Subcutaneous abdominal adipose tissue (tissue), 5 donors: ENCODE measurements at regions not wholly inside any gene's neighbourhood (a gene's known extent, or its start where the extent isn't known, plus 50 kb on each side); places are given as distances from the start of the nearest gene placed in this dataset.
"Not testable (repeated sequence)": the region's sequence is repeated elsewhere in the genome, so short reads cannot be mapped to it uniquely, and the experiment has no call there.

Experiments
- H3K27ac ChIP-seq: one replicate; pipeline ENCODE4 v1.7.0; 2013; ENCODE audit warnings: low read depth, mild to moderate bottlenecking, inconsistent platforms, low read length, moderate library complexity
- H3K27me3 ChIP-seq, 5 donors: one replicate each; pipeline ENCODE4 v1.7.0; 2013; ENCODE audit warnings: low read length in 5 of 5, inconsistent platforms in 1 of 5; ENCODE audit not compliant: control insufficient read depth in 5 of 5, insufficient read depth in 4 of 5
- H3K36me3 ChIP-seq, 5 donors: one replicate each; pipeline ENCODE4 v1.7.0; 2013; ENCODE audit warnings: low read length in 5 of 5; ENCODE audit not compliant: control insufficient read depth in 5 of 5, insufficient read depth in 5 of 5
- H3K4me1 ChIP-seq, 5 donors: one replicate each; pipeline ENCODE4 v1.7.0; 2013; ENCODE audit warnings: low read length in 5 of 5, mild to moderate bottlenecking in 3 of 5, moderate library complexity in 1 of 5; ENCODE audit not compliant: control insufficient read depth in 5 of 5, insufficient read depth in 5 of 5
- H3K4me3 ChIP-seq, 5 donors: one replicate each; pipeline ENCODE4 v1.7.0; 2013; ENCODE audit warnings: low read length in 5 of 5, low read depth in 1 of 5
- H3K9ac ChIP-seq, 5 donors: one replicate each; pipeline ENCODE4 v1.7.0; 2013; ENCODE audit warnings: low read length in 5 of 5, mild to moderate bottlenecking in 4 of 5, moderate library complexity in 3 of 5
- H3K9me3 ChIP-seq, 5 donors: one replicate each; pipeline ENCODE4 v1.7.0; 2013; ENCODE audit warnings: low read length in 5 of 5; ENCODE audit not compliant: control insufficient read depth in 5 of 5
- donor health status: healthy.
- donor health status: healthy.
- donor health status: healthy.
- donor health status: healthy.
- donor health status: healthy.

DNA sequence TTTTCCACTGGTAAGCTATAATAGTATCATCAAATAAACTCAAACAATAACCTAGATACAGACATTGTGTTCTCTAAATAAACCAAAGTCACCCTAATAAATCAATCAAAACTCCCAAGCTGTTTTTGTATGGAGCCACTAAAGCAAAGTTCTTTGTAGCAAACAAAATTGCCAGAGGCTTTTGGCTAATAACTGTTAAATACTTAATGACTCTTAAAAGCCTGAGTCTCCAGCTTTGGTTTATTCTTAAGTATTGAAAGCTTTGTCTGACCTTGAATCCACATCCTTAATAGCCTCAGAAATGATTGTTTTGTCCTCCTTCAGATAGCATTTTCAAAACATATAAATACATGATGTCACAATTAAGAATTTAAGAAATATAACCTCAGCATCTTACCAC, 725.3 kb downstream of the SI start:
- no peaks in the 10 kb centered on the region for H3K9me3 ChIP-seq
- H3K36me3 ChIP-seq, result no peaks in the 10 kb centered on the region
- H3K4me1 ChIP-seq, result no peaks in the 10 kb centered on the region
- H3K27ac ChIP-seq, result no peak overlapping the region
- no peaks in the 10 kb centered on the region for H3K27me3 ChIP-seq
- H3K4me3 ChIP-seq, result no peak overlapping the region
- no peak overlapping the region for H3K9ac ChIP-seq

DNA sequence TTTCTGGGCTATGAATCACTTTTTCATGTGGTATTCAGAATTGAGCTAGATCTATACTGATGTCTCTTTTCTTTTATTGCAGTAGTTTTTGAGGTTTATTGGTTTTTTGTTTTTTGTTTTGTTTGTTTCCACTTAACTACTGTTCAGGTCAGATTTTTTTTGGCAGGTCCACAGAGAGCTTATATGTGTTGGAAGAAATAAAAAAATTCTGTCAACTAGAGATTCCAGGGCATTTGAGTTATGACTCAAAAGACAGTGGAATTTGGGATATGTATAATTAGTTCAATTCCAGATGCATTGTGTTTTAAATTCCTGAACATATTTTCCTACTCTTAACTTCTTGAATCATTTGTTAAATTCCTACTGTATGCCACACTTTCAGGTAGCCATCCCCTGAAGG, 727.2 kb downstream of the SI start:
- no peak overlapping the region for H3K9ac ChIP-seq
- no peak overlapping the region for H3K27ac ChIP-seq
- H3K27me3 ChIP-seq, result no peaks in the 10 kb centered on the region
- H3K9me3 ChIP-seq, result no peaks in the 10 kb centered on the region
- no peak overlapping the region for H3K4me3 ChIP-seq
- H3K36me3 ChIP-seq, result no peaks in the 10 kb centered on the region
- H3K4me1 ChIP-seq, result no peaks in the 10 kb centered on the region

DNA sequence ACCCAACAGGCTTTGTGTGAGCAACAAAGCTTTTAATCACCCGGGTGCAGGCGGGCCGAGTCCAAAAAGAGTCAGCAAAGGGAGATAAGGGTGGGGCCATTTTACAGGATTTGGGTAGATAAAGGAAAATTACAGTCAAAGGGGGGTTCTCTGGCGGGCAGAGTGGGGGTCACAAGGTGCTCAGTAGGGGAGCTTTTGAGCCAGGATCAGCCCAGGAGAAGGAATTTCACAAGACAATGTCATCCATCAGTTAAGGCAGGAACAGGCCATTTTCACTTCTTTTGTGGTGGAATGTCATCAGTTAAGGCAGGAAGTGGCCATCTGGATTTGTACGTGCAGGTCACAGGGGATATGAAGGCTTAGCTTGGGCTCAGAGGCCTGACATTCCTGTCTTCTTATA, 736.1 kb downstream of the SI start:
- H3K27me3 ChIP-seq, H3K4me3 ChIP-seq, H3K27ac ChIP-seq, H3K9ac ChIP-seq, H3K9me3 ChIP-seq, H3K4me1 ChIP-seq, H3K36me3 ChIP-seq: not testable (repeated sequence)

DNA sequence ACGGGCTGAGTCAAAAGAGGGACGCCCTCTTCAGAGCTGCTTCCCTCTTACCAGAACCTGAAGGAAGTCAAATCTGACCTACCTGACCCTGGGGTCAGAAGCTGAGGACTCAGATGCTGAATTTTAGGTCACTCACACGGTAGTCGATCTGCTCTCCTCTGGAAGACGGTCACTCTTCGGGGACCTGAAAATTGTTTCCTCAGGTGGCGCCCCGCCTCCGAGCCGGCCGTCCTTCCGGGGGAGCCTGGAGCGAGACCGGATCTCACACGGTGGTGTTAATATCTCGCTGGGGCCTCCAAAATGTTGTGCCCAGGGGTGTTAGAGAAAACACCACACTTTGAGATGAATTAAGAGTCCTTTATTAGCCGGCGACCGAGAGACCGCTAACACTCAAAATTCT, 737.2 kb downstream of the SI start:
- no peaks in the 10 kb centered on the region for H3K36me3 ChIP-seq
- H3K9me3 ChIP-seq, result no peaks in the 10 kb centered on the region
- no peak overlapping the region for H3K9ac ChIP-seq
- no peak overlapping the region for H3K4me3 ChIP-seq
- H3K4me1 ChIP-seq, result no peaks in the 10 kb centered on the region
- H3K27me3 ChIP-seq, result no peaks in the 10 kb centered on the region
- no peak overlapping the region for H3K27ac ChIP-seq

DNA sequence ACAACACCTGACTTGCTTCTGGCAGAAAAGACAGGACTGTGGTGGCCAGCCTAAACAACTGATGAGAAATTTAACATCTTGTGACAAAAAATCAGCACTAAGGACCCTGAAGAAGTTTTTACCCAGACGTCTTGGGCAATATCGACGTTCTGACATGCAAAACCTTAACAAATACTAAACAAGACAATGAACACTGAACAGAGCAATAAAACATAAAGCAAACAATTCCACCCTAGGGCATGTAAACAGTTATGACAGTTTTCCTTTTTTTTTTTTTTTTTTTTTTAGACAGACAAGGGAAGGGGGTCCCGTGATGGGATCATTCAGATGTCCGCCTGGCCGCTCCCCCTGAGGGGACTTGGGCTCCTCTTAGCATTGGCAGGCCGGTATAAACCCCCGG, 738.0 kb downstream of the SI start:
- H3K4me1 ChIP-seq, result no peaks in the 10 kb centered on the region
- H3K9me3 ChIP-seq, result no peaks in the 10 kb centered on the region
- no peaks in the 10 kb centered on the region for H3K36me3 ChIP-seq
- H3K4me3 ChIP-seq, result no peak overlapping the region
- no peak overlapping the region for H3K27ac ChIP-seq
- H3K9ac ChIP-seq, result no peak overlapping the region
- no peaks in the 10 kb centered on the region for H3K27me3 ChIP-seq

DNA sequence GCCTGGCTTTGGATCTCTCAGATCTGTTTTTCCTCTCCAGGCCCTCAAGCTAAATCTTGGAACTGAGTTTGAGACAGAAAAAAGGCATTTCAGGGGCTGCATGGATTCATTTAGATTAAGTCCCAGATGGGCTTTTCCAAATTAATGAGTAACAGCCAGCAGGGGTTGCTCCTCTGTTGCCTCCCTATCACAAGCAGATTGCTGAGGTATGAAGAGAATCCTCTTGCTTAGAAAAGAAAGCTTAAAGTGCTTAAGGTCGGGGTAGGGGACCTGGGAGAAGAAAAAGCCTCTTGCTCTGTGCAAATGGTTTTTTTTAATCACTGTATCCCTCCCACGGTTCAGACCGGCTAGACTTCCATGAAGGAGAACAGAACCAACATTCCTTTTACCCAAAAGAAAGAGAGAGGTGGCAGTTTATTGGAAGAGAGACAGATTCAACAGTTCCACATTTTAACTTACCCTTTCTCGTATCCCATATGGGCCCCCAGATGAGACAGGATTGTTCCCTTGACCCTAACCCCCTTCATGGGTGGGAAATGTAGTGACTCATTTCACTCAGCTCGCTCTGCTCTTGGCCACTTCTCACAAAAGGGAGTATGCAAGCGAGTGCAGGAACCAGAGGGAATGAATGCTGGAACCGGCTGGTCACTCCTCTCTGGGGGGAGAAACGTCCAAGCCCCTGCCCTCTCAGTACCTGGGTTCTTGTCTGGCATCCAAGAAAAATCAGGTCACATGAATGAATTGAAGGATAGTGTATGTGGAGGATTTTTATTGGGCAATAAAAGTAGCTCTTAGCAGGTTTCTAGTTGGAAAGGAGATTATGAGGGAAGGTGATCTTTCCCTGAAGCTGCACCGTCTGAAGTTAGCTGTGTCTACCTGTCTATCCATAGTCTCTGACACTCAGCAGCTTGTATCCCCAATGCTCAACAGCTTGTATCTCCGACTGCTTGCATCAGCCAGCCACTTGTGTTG, 745.2 kb downstream of the SI start:
- Histone ChIP-seq H3K9me3 (no peaks in the 10 kb centered on the region), H3K9ac (no peak overlapping the region), H3K4me1 (no peaks in the 10 kb centered on the region), H3K4me3 (no peak overlapping the region), H3K27ac (no peak overlapping the region), H3K27me3 (no peaks in the 10 kb centered on the region), H3K36me3 (no peaks in the 10 kb centered on the region)

DNA sequence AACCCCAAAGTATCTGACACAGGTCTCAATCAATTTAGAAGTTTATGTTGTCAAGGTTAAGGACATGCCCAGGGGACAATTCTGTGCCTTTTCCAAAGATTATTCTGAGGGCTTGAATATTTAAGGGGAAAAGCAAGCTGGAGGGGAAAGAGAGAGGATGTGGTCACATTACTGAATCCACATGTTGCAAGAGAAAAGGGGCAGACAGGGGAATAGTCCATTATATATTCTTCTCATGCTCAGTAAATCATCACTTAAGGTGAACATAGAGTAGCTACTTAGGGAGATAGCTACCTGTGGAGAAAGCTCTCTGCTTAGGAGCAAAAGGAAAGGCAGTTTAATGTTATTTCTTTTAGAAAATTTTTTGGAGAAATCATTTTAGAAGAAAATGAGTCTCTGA, 751.6 kb downstream of the SI start:
- Histone ChIP-seq H3K9me3 (no peaks in the 10 kb centered on the region), H3K4me3 (no peak overlapping the region), H3K27ac (no peak overlapping the region), H3K27me3 (no peaks in the 10 kb centered on the region), H3K36me3 (no peaks in the 10 kb centered on the region), H3K9ac (no peak overlapping the region), H3K4me1 (no peaks in the 10 kb centered on the region)

DNA sequence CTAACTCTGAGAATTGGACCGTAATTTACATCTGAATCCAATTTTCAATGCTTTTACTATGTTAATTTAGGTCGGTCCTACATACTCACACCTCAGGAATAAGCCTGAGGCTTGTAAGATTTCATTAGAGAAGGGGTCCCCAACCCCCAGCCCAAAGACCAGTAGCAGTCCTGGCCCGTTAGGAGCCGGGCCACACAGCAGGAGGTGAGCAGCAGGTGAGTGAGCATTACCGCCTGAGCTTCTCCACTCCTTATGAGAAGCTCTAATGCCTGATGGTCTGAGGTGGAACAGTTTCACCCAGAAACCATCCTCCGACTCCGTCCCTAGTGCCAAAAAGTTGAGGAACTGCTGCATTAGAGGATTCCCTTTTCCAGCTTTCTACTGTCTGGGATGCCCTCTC, 757.3 kb downstream of the SI start:
- Histone ChIP-seq H3K4me3 (no peak overlapping the region), H3K36me3 (no peaks in the 10 kb centered on the region), H3K4me1 (peaks cover 0 to 10% (median 0%) of the 10 kb centered on the region in 5 donors), H3K9me3 (no peaks in the 10 kb centered on the region), H3K27ac (no peak overlapping the region), H3K9ac (no peak overlapping the region), H3K27me3 (no peaks in the 10 kb centered on the region)

DNA sequence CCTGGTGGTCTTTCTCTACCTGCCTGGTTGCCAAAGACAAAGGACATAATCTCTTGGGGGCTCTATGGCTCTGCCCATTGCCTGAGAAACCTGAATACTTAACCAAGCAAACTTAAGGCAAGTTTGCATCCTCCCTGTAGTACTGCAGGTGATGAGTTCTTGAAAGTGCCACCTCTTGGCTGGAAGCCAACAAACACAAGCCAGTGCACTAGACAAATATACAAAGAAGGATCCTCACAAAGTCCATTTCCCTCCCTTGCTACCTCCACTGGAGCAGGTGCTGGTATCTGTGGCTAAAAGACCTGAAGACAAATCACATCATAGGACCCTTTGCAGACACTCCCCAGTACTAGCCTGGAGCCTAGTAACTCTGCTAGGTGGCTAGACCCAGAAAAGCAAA, 772.3 kb downstream of the SI start:
- no peak overlapping the region for H3K27ac ChIP-seq
- H3K9ac ChIP-seq, result no peak overlapping the region
- H3K4me3 ChIP-seq, result no peak overlapping the region
- H3K4me1 ChIP-seq, result no peaks in the 10 kb centered on the region
- H3K9me3 ChIP-seq, result peaks cover 0 to 10% (median 0%) of the 10 kb centered on the region in 5 donors
- H3K27me3 ChIP-seq, result no peaks in the 10 kb centered on the region
- no peaks in the 10 kb centered on the region for H3K36me3 ChIP-seq

DNA sequence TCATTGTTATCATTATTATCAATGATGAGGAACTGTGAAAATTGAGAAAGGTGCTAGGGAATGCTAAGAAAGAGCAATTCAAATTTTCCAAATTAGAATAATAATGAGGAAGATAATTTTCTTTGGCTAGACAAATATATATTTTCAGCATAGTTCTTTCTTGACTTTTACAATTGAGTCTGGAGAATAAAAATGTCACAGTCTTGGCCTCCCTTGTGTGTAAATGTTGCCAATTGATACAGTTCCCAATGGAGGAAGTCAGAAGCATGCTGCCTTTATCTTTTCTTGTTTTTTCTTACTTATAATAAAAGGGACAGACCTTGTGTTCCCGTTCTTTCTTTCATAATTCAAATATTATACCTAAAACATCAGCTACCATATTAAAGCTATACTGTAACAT, 774.4 kb downstream of the SI start:
- H3K9ac ChIP-seq, result no peak overlapping the region
- no peak overlapping the region for H3K27ac ChIP-seq
- no peaks in the 10 kb centered on the region for H3K27me3 ChIP-seq
- H3K9me3 ChIP-seq, result peaks cover 0 to 5% (median 0%) of the 10 kb centered on the region in 5 donors
- H3K4me3 ChIP-seq, result no peak overlapping the region
- no peaks in the 10 kb centered on the region for H3K36me3 ChIP-seq
- no peaks in the 10 kb centered on the region for H3K4me1 ChIP-seq
